ENCODE measurements at regions not wholly inside any gene's neighbourhood (a gene's known extent, or its start where the extent isn't known, plus 50 kb on each side); places are given as distances from the start of the nearest gene placed in this dataset.

GRCh38 chr11:92865352-92865751 lies 104.1 kb upstream of the MTNR1B start:
- no peaks in the 10 kb centered on the region for H3K4me1 ChIP-seq (ENCODE audit: control extremely low read depth in 1 of 4, control insufficient read depth in 4 of 4, insufficient read depth in 4 of 4, low read length in 3 of 4)
- no peaks in the 10 kb centered on the region for H3K27me3 ChIP-seq (replicated peaks in 2 of 5; ENCODE audit: control insufficient read depth in 4 of 5, insufficient read depth in 5 of 5, low read length in 4 of 5)
- no peaks in the 10 kb centered on the region for H3K36me3 ChIP-seq (ENCODE audit: control insufficient read depth in 4 of 4, insufficient read depth in 4 of 4, low read length in 3 of 4)
- no peaks in the 10 kb centered on the region for H3K9me3 ChIP-seq (ENCODE audit: control extremely low read depth in 1 of 5, control insufficient read depth in 4 of 5, insufficient read depth in 2 of 5, low read depth in 1 of 5, low read length in 4 of 5)
- H3K27ac ChIP-seq (ENCODE audit: insufficient read depth in 1 of 2, low read depth in 1 of 2, low read length in 2 of 2, poor library complexity in 1 of 2, severe bottlenecking in 2 of 2), result no peak overlapping the region
- no peak overlapping the region for H3K4me3 ChIP-seq (ENCODE audit: control insufficient read depth in 1 of 7, extremely low read depth in 1 of 7, insufficient read depth in 4 of 7, low read depth in 2 of 7, low read length in 6 of 7)
- CTCF ChIA-PET, result interaction anchor here (1.5 kb wide), 1 partner anchor 9 kb away, joined by 3 read pairs; no protein-coding TSS in a partner anchor
- WGBS (ENCODE audit: insufficient coverage), result 97% methylated on average over 2 of the region's 2 CpGs
- POLR2A ChIA-PET, result no interaction called here
- DNase-seq, result no peak

- WGBS (ENCODE audit: insufficient coverage), result 95% methylated on average over 35 of the region's 38 CpGs
- Histone ChIP-seq H3K4me3 (ENCODE audit: control insufficient read depth in 1 of 7, extremely low read depth in 1 of 7, insufficient read depth in 4 of 7, low read depth in 2 of 7, low read length in 6 of 7) (no peak overlapping the region), H3K4me1 (ENCODE audit: control extremely low read depth in 1 of 4, control insufficient read depth in 4 of 4, insufficient read depth in 4 of 4, low read length in 3 of 4) (no peaks in the 10 kb centered on the region), H3K27me3 (replicated peaks in 2 of 5; ENCODE audit: control insufficient read depth in 4 of 5, insufficient read depth in 5 of 5, low read length in 4 of 5) (no peaks in the 10 kb centered on the region), H3K27ac (ENCODE audit: insufficient read depth in 1 of 2, low read depth in 1 of 2, low read length in 2 of 2, poor library complexity in 1 of 2, severe bottlenecking in 2 of 2) (no peak overlapping the region), H3K36me3 (ENCODE audit: control insufficient read depth in 4 of 4, insufficient read depth in 4 of 4, low read length in 3 of 4) (no peaks in the 10 kb centered on the region), H3K9me3 (ENCODE audit: control extremely low read depth in 1 of 5, control insufficient read depth in 4 of 5, insufficient read depth in 2 of 5, low read depth in 1 of 5, low read length in 4 of 5) (no peaks in the 10 kb centered on the region)
- no peak for DNase-seq
- POLR2A ChIA-PET, result no interaction called here
- CTCF ChIA-PET, result no interaction called here
Measured at GRCh38 chr11:92866679-92867282, 102.7 kb upstream of the MTNR1B start.

GRCh38 chr11:92867913-92868619 lies 101.4 kb upstream of the MTNR1B start:
- no peaks in the 10 kb centered on the region for H3K9me3 ChIP-seq (ENCODE audit: control extremely low read depth in 1 of 5, control insufficient read depth in 4 of 5, insufficient read depth in 2 of 5, low read depth in 1 of 5, low read length in 4 of 5)
- ChIA-PET POLR2A (no interaction called here), CTCF (no interaction called here)
- 94% methylated on average over 7 of the region's 9 CpGs for WGBS (ENCODE audit: insufficient coverage)
- H3K4me1 ChIP-seq (ENCODE audit: control extremely low read depth in 1 of 4, control insufficient read depth in 4 of 4, insufficient read depth in 4 of 4, low read length in 3 of 4), result no peaks in the 10 kb centered on the region
- no peak overlapping the region for H3K4me3 ChIP-seq (ENCODE audit: control insufficient read depth in 1 of 7, extremely low read depth in 1 of 7, insufficient read depth in 4 of 7, low read depth in 2 of 7, low read length in 6 of 7)
- no peaks in the 10 kb centered on the region for H3K36me3 ChIP-seq (ENCODE audit: control insufficient read depth in 4 of 4, insufficient read depth in 4 of 4, low read length in 3 of 4)
- H3K27me3 ChIP-seq (replicated peaks in 2 of 5; ENCODE audit: control insufficient read depth in 4 of 5, insufficient read depth in 5 of 5, low read length in 4 of 5), result no peaks in the 10 kb centered on the region
- H3K27ac ChIP-seq (ENCODE audit: insufficient read depth in 1 of 2, low read depth in 1 of 2, low read length in 2 of 2, poor library complexity in 1 of 2, severe bottlenecking in 2 of 2), result no peak overlapping the region
- no peak for DNase-seq

- Histone ChIP-seq H3K27me3 (replicated peaks in 2 of 5; ENCODE audit: control insufficient read depth in 4 of 5, insufficient read depth in 5 of 5, low read length in 4 of 5) (no peaks in the 10 kb centered on the region), H3K4me1 (ENCODE audit: control extremely low read depth in 1 of 4, control insufficient read depth in 4 of 4, insufficient read depth in 4 of 4, low read length in 3 of 4) (no peaks in the 10 kb centered on the region), H3K9me3 (ENCODE audit: control extremely low read depth in 1 of 5, control insufficient read depth in 4 of 5, insufficient read depth in 2 of 5, low read depth in 1 of 5, low read length in 4 of 5) (no peaks in the 10 kb centered on the region), H3K36me3 (ENCODE audit: control insufficient read depth in 4 of 4, insufficient read depth in 4 of 4, low read length in 3 of 4) (no peaks in the 10 kb centered on the region), H3K27ac (ENCODE audit: insufficient read depth in 1 of 2, low read depth in 1 of 2, low read length in 2 of 2, poor library complexity in 1 of 2, severe bottlenecking in 2 of 2) (no peak overlapping the region), H3K4me3 (ENCODE audit: control insufficient read depth in 1 of 7, extremely low read depth in 1 of 7, insufficient read depth in 4 of 7, low read depth in 2 of 7, low read length in 6 of 7) (no peak overlapping the region)
- CTCF ChIA-PET, result interaction anchor here (1.7 kb wide), 1 partner anchor 17 kb away, joined by 5 read pairs; no protein-coding TSS in a partner anchor
- DNase-seq, result no peak
- 83% methylated on average over 1 of the region's 1 CpG for whole genome bisulfite sequencing (ENCODE audit: insufficient coverage)
- POLR2A ChIA-PET, result no interaction called here
Measured at GRCh38 chr11:92869716-92870115, 99.7 kb upstream of the MTNR1B start.

- POLR2A ChIA-PET, result no interaction called here
- H3K4me3 ChIP-seq (ENCODE audit: control insufficient read depth in 1 of 7, extremely low read depth in 1 of 7, insufficient read depth in 4 of 7, low read depth in 2 of 7, low read length in 6 of 7), result no peak overlapping the region
- H3K27me3 ChIP-seq (replicated peaks in 2 of 5; ENCODE audit: control insufficient read depth in 4 of 5, insufficient read depth in 5 of 5, low read length in 4 of 5), result no peaks in the 10 kb centered on the region
- H3K9me3 ChIP-seq (ENCODE audit: control extremely low read depth in 1 of 5, control insufficient read depth in 4 of 5, insufficient read depth in 2 of 5, low read depth in 1 of 5, low read length in 4 of 5), result no peaks in the 10 kb centered on the region
- H3K4me1 ChIP-seq (ENCODE audit: control extremely low read depth in 1 of 4, control insufficient read depth in 4 of 4, insufficient read depth in 4 of 4, low read length in 3 of 4), result no peaks in the 10 kb centered on the region
- H3K36me3 ChIP-seq (ENCODE audit: control insufficient read depth in 4 of 4, insufficient read depth in 4 of 4, low read length in 3 of 4), result no peaks in the 10 kb centered on the region
- WGBS (ENCODE audit: insufficient coverage), result 100% methylated on average over 2 of the region's 4 CpGs
- no peak overlapping the region for H3K27ac ChIP-seq (ENCODE audit: insufficient read depth in 1 of 2, low read depth in 1 of 2, low read length in 2 of 2, poor library complexity in 1 of 2, severe bottlenecking in 2 of 2)
- CTCF ChIA-PET, result interaction anchor here (1.7 kb wide), 1 partner anchor 17 kb away, joined by 5 read pairs; no protein-coding TSS in a partner anchor
- DNase-seq, result no peak
Measured at GRCh38 chr11:92870196-92870832, 99.1 kb upstream of the MTNR1B start.

- DNase-seq, result no peak
- Histone ChIP-seq H3K9me3 (ENCODE audit: control extremely low read depth in 1 of 5, control insufficient read depth in 4 of 5, insufficient read depth in 2 of 5, low read depth in 1 of 5, low read length in 4 of 5) (no peaks in the 10 kb centered on the region), H3K27me3 (replicated peaks in 2 of 5; ENCODE audit: control insufficient read depth in 4 of 5, insufficient read depth in 5 of 5, low read length in 4 of 5) (no peaks in the 10 kb centered on the region), H3K27ac (ENCODE audit: insufficient read depth in 1 of 2, low read depth in 1 of 2, low read length in 2 of 2, poor library complexity in 1 of 2, severe bottlenecking in 2 of 2) (no peak overlapping the region), H3K4me3 (ENCODE audit: control insufficient read depth in 1 of 7, extremely low read depth in 1 of 7, insufficient read depth in 4 of 7, low read depth in 2 of 7, low read length in 6 of 7) (no peak overlapping the region), H3K4me1 (ENCODE audit: control extremely low read depth in 1 of 4, control insufficient read depth in 4 of 4, insufficient read depth in 4 of 4, low read length in 3 of 4) (no peaks in the 10 kb centered on the region), H3K36me3 (ENCODE audit: control insufficient read depth in 4 of 4, insufficient read depth in 4 of 4, low read length in 3 of 4) (no peaks in the 10 kb centered on the region)
- CTCF ChIA-PET, result interaction anchor here (1.6 kb wide), 1 partner anchor 10 kb away, joined by 4 read pairs; no protein-coding TSS in a partner anchor
- 100% methylated on average over 1 of the region's 2 CpGs for WGBS (ENCODE audit: insufficient coverage)
- POLR2A ChIA-PET, result no interaction called here
Measured at GRCh38 chr11:92873551-92873950, 95.9 kb upstream of the MTNR1B start.

GRCh38 chr11:92875473-92875872 lies 94.0 kb upstream of the MTNR1B start:
- no peaks in the 10 kb centered on the region for H3K4me1 ChIP-seq (ENCODE audit: control extremely low read depth in 1 of 4, control insufficient read depth in 4 of 4, insufficient read depth in 4 of 4, low read length in 3 of 4)
- H3K36me3 ChIP-seq (ENCODE audit: control insufficient read depth in 4 of 4, insufficient read depth in 4 of 4, low read length in 3 of 4), result no peaks in the 10 kb centered on the region
- H3K4me3 ChIP-seq (ENCODE audit: control insufficient read depth in 1 of 7, extremely low read depth in 1 of 7, insufficient read depth in 4 of 7, low read depth in 2 of 7, low read length in 6 of 7), result no peak overlapping the region
- POLR2A ChIA-PET, result no interaction called here
- 92% methylated on average over 3 of the region's 4 CpGs for WGBS (ENCODE audit: insufficient coverage)
- H3K27ac ChIP-seq (ENCODE audit: insufficient read depth in 1 of 2, low read depth in 1 of 2, low read length in 2 of 2, poor library complexity in 1 of 2, severe bottlenecking in 2 of 2), result no peak overlapping the region
- no peaks in the 10 kb centered on the region for H3K9me3 ChIP-seq (ENCODE audit: control extremely low read depth in 1 of 5, control insufficient read depth in 4 of 5, insufficient read depth in 2 of 5, low read depth in 1 of 5, low read length in 4 of 5)
- H3K27me3 ChIP-seq (replicated peaks in 2 of 5; ENCODE audit: control insufficient read depth in 4 of 5, insufficient read depth in 5 of 5, low read length in 4 of 5), result no peaks in the 10 kb centered on the region
- CTCF ChIA-PET, result no interaction called here
- no peak for DNase-seq
